Neutrophil (primary cell): ENCODE measurements at regions not wholly inside any gene's neighbourhood (a gene's known extent, or its start where the extent isn't known, plus 50 kb on each side); places are given as distances from the start of the nearest gene placed in this dataset.

Source experiments
- H3K27ac ChIP-seq: fragments of 200-600 bp; sonication (generic); 2 replicates; pipeline ENCODE4 v1.5.1; 2016; ENCODE audit warnings: mild to moderate bottlenecking, moderate library complexity
- H3K27me3 ChIP-seq: fragments of 200-600 bp; sonication (generic); 2 replicates; pipeline ENCODE4 v1.6.0; 2016; ENCODE audit warnings: mild to moderate bottlenecking
- H3K36me3 ChIP-seq: fragments of 200-600 bp; sonication (generic); 2 replicates; pipeline ENCODE4 v1.5.1; 2017
- H3K4me1 ChIP-seq, 2 experiments: fragments of 200-600 bp in 1 of 2; sonication (generic) in 1 of 2; 1 replicate in 1 of 2; 2 replicates in 1 of 2; pipeline versions ENCODE4 v1.5.1 to v1.6.1; 2013 to 2016; ENCODE audit warnings: low read depth in 1 of 2, low read length in 1 of 2, mild to moderate bottlenecking in 1 of 2, moderate library complexity in 1 of 2; ENCODE audit not compliant: control insufficient read depth in 1 of 2, insufficient read depth in 1 of 2
- H3K4me3 ChIP-seq, 2 experiments: fragments of 200-600 bp in 1 of 2; sonication (generic) in 1 of 2; 1 replicate in 1 of 2; 2 replicates in 1 of 2; pipeline ENCODE4 v1.5.1; 2013 to 2016; ENCODE audit warnings: low read depth in 1 of 2, low read length in 1 of 2, mild to moderate bottlenecking in 1 of 2, moderate library complexity in 1 of 2
- H3K9me3 ChIP-seq: fragments of 200-600 bp; sonication (generic); 2 replicates; pipeline ENCODE4 v1.5.1; 2016
- TF ChIP-seq, protein P1 (sequence below): fragments of 200-600 bp; sonication (generic); IDR thresholded peaks from 2 replicates; pipeline ENCODE4 v1.5.1; 2016; ENCODE audit warnings: antibody characterized with exemption

DNA sequence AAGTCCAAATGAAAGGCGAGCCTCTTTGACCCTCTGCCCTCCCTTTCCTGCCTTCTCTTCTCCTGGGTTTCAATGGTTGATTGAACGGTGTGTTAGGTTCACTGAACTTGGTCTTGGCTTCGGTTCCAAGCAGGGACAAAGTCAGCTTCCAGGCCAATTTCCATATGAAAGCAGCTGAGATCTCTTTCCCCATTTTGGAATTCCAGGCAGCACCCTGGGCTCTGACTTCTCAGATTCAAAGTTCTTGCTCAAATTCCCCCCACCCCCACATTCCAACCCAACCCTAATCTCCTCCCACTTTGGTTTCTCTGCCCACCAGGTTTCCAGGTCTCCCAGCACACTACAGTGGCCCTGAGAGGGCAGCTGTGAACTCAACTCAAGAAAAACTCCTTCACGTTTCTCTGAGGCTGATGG, 231.0 kb downstream of the INSIG2 start:
- no peak overlapping the region for H3K27ac ChIP-seq
- no peak overlapping the region for H3K4me3 ChIP-seq
- TF ChIP-seq, protein P1, sequence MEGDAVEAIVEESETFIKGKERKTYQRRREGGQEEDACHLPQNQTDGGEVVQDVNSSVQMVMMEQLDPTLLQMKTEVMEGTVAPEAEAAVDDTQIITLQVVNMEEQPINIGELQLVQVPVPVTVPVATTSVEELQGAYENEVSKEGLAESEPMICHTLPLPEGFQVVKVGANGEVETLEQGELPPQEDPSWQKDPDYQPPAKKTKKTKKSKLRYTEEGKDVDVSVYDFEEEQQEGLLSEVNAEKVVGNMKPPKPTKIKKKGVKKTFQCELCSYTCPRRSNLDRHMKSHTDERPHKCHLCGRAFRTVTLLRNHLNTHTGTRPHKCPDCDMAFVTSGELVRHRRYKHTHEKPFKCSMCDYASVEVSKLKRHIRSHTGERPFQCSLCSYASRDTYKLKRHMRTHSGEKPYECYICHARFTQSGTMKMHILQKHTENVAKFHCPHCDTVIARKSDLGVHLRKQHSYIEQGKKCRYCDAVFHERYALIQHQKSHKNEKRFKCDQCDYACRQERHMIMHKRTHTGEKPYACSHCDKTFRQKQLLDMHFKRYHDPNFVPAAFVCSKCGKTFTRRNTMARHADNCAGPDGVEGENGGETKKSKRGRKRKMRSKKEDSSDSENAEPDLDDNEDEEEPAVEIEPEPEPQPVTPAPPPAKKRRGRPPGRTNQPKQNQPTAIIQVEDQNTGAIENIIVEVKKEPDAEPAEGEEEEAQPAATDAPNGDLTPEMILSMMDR = no peak
- H3K36me3 ChIP-seq = no peaks in the 10 kb centered on the region
- H3K9me3 ChIP-seq = no peaks in the 10 kb centered on the region
- peaks cover 46% of the 10 kb centered on the region for H3K27me3 ChIP-seq
- no peaks in the 10 kb centered on the region for H3K4me1 ChIP-seq

DNA sequence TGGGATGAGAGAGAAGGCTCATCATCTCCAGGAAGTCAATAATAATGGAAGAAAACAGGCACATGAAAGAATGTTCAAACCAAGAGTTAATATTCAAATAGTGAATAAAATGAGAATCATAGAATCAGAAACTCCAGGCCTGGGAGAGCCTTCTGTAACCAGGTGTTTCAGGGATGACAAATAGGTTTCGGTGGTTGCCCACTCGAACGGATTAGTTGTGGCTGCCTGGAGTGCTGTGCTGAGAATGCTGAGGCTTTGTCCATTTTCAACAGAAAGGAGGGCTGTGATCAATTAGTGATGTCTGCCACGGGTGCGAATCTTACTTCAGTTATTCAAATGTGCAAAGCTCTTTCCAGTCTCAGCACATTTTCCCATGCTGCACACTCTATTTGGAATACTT, 227.3 kb downstream of the INSIG2 start:
- Histone ChIP-seq H3K27ac (no peak overlapping the region), H3K27me3 (peaks cover 83% of the 10 kb centered on the region), H3K9me3 (no peaks in the 10 kb centered on the region), H3K4me3 (no peak overlapping the region), H3K36me3 (no peaks in the 10 kb centered on the region), H3K4me1 (no peaks in the 10 kb centered on the region)
- TF ChIP-seq, protein P1 = no peak

DNA sequence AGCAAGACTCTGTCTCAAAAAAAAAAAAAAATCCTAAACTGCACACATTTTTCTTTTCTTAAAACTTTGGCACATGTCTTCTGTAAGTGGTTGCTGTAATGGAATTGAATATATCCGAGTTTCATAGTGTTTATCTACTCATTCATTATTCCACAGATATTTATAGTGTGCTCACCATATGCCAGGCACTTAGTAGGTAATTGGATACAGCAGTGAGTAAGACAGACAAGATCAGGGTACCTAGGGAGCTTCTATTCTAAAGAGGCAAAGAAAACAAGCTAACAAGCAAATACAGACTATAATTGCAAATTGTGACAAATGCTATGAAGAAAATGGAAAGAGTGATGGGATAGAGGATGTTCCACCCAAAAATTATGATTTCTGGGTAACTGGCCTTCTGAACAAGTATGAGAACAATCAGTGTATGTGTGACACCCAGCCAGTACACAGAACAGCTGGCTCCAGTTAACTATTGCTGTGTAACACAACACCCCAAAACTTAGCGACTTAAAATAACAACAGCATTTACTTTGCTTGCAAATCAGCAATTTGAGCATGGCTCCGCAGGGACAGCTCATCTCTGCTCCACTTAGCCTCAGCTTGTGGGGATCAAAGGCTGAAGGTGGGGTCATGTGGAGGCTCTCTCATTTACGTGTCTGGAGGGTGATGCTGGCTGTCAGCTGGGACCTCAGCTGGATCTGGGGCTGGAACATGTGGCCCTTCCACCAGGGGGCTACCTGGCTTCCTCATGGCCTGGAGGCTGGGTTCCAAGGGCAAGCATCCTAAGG, 224.9 kb downstream of the INSIG2 start:
- no peak overlapping the region for H3K27ac ChIP-seq
- no peaks in the 10 kb centered on the region for H3K36me3 ChIP-seq
- peaks cover 95% of the 10 kb centered on the region for H3K27me3 ChIP-seq
- peaks cover 0 to 3% of the 10 kb centered on the region in 2 experiments for H3K4me1 ChIP-seq
- TF ChIP-seq, protein P1 = no peak
- no peak overlapping the region for H3K4me3 ChIP-seq
- no peaks in the 10 kb centered on the region for H3K9me3 ChIP-seq

DNA sequence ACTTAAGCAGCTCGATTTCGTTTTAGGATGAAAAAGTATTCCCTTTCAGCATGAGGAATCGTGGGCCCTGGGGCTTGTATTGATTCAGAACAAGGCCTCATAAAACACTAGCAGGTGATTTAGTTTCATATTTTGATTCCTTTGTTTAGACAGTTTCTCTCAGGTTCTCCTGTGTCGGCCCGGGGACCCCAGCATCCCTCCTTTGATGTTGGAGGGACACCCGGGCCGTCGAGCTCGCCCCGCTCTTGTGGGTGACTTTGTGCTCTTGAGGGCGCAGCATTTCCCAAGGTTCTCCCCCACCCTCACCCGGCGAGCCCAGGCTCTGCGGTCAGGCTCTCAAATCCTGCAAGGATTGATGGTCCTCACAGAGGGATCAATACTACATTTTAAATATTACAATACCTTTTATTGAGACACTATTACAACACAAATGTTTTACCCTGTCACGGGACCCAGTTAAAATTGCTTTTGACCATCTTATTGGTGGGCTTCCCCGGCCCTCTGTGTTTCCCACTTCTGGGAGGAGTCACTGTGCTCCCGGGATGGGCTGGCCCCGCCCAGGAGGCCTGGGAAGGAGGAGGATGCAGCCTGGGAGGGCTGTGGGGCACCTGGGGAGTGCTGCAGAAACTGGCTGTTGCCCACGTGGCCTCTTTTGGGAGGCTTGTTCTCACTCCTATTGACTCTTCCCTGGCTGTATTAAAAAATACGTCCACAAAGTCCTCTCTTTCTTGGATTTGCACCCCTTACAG, 222.6 kb downstream of the INSIG2 start:
- Histone ChIP-seq H3K27ac (no peak overlapping the region), H3K27me3 (peaks cover 100% of the 10 kb centered on the region), H3K9me3 (no peaks in the 10 kb centered on the region), H3K36me3 (no peaks in the 10 kb centered on the region), H3K4me3 (no peak overlapping the region), H3K4me1 (peaks cover 0 to 3% of the 10 kb centered on the region in 2 experiments)
- TF ChIP-seq, protein P1 = no peak

DNA sequence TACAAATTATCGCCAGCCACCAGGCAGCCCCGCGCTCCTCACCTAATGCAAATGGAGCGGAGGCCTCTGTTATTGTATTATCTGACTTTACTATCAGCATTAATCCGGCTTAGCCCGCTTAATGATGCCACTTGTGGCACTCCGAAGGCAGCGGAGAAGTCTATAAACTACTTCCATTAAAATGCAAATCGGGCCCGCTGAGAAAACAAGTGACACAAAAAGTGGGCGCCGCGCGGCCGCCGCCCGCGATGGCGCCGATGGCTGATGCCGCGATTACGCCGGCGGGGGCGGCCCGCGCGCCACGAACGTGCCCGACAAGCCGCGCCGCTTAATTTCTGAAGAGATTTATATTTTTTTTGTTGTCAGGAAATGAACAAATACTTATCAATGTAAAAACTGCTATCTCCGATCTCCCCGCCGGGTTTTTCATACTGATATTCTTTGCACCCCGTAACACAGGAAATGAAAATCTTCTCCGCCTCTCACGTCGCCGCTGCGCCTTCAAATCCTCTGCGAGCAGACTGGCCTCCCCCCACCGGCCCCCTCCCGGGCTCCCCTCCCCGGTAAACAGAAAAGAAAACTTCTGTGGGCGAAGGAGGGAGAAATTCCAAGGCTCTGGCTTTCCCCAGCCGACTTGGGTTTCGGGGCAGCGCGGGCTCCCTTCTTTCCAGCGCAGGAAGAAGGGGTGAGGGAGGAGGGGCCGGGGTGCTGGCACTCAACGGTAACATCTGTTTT, 221.8 kb downstream of the INSIG2 start:
- no peak overlapping the region for H3K4me3 ChIP-seq
- no peaks in the 10 kb centered on the region for H3K36me3 ChIP-seq
- no peak overlapping the region for H3K27ac ChIP-seq
- no peaks in the 10 kb centered on the region for H3K9me3 ChIP-seq
- peaks cover 0 to 3% of the 10 kb centered on the region in 2 experiments for H3K4me1 ChIP-seq
- TF ChIP-seq, protein P1 = no peak
- peaks cover 94% of the 10 kb centered on the region for H3K27me3 ChIP-seq
